GM19351 (cell line): ENCODE measurements at regions not wholly inside any gene's neighbourhood (a gene's known extent, or its start where the extent isn't known, plus 50 kb on each side); places are given as distances from the start of the nearest gene placed in this dataset.
"Not testable (repeated sequence)": the region's sequence is repeated elsewhere in the genome, so short reads cannot be mapped to it uniquely, and the experiment has no call there.

Source experiments
- ATAC-seq: cut with Tn5 transposase; IDR thresholded peaks from one replicate; pipeline ENCODE4 v1.9.1; 2021; ENCODE audit warnings: mild to moderate bottlenecking, moderate library complexity; ENCODE audit not compliant: unreplicated experiment

GRCh38 chr9:78123808-78124207 is 92.2 kb upstream of the GNAQ start:
- no peak for ATAC-seq

- ATAC-seq, result no peak
These were observed 91.0 kb upstream of the GNAQ start for GRCh38 chr9:78122631-78123030.

GRCh38 chr9:78121488-78121887 is 89.9 kb upstream of the GNAQ start:
- ATAC-seq, result no peak

GRCh38 chr9:78118742-78119473 is 87.3 kb upstream of the GNAQ start:
- peak; percentile 95 for ATAC-seq

- ATAC-seq, result peak; percentile 43
These were observed 83.5 kb upstream of the GNAQ start for GRCh38 chr9:78115073-78115472.

- no peak for ATAC-seq
These were observed 83.0 kb upstream of the GNAQ start for GRCh38 chr9:78114581-78114980.

GRCh38 chr9:78112406-78112805 is 80.8 kb upstream of the GNAQ start:
- ATAC-seq, result no peak

- ATAC-seq, result no peak
These were observed 80.4 kb upstream of the GNAQ start for GRCh38 chr9:78112004-78112403.

- ATAC-seq, result no peak
These were observed 77.5 kb upstream of the GNAQ start for GRCh38 chr9:78109075-78109474.

- not testable (repeated sequence) for ATAC-seq
These were observed 75.0 kb upstream of the GNAQ start for GRCh38 chr9:78106586-78106985.

- ATAC-seq, result peak; percentile 94
These were observed 72.4 kb upstream of the GNAQ start for GRCh38 chr9:78103971-78104433.

GRCh38 chr9:78101247-78101646 is 69.6 kb upstream of the GNAQ start:
- no peak for ATAC-seq

- no peak for ATAC-seq
These were observed 65.9 kb upstream of the GNAQ start for GRCh38 chr9:78097541-78097940.

GRCh38 chr9:78091731-78092130 is 60.1 kb upstream of the GNAQ start:
- no peak for ATAC-seq

- ATAC-seq, result no peak
These were observed 57.5 kb upstream of the GNAQ start for GRCh38 chr9:78089111-78089510.

GRCh38 chr9:78088190-78088589 is 56.6 kb upstream of the GNAQ start:
- not testable (repeated sequence) for ATAC-seq
